ENCODE measurements at regions not wholly inside any gene's neighbourhood (a gene's known extent, or its start where the extent isn't known, plus 50 kb on each side); places are given as distances from the start of the nearest gene placed in this dataset.

- Histone ChIP-seq H3K27me3 (ENCODE audit: control insufficient read depth in 3 of 3, insufficient read depth in 3 of 3, low read depth in 1 of 3, low read length in 3 of 3) (no peaks in the 10 kb centered on the region), H3K23ac (ENCODE audit: low read depth, low read length, poor library complexity) (no peak overlapping the region), H4K8ac (ENCODE audit: low read depth, low read length) (no peak overlapping the region), H3K4me1 (ENCODE audit: control insufficient read depth in 2 of 2, insufficient read depth in 1 of 2, low read depth in 1 of 2, low read length in 2 of 2) (peaks cover 6 to 13% of the 10 kb centered on the region in 2 donors), H2BK5ac (ENCODE audit: low read length) (no peak overlapping the region), H3K4ac (ENCODE audit: low read length) (no peak overlapping the region), H3K9me3 (replicated peaks in 1 of 2; ENCODE audit: control insufficient read depth in 2 of 2, insufficient read depth in 1 of 2, low read depth in 1 of 2, low read length in 2 of 2) (no peaks in the 10 kb centered on the region), H3K14ac (ENCODE audit: low read length) (no peak overlapping the region), H3K18ac (ENCODE audit: low read length) (no peak overlapping the region), H3K27ac (replicated peaks; ENCODE audit: low read length) (no peak overlapping the region), H3K9ac (ENCODE audit: low read depth, low read length, poor library complexity) (no peak overlapping the region), H3K36me3 (replicated peaks in 1 of 2; ENCODE audit: control insufficient read depth in 2 of 2, insufficient read depth in 2 of 2, low read length in 2 of 2) (no peaks in the 10 kb centered on the region), H4K91ac (ENCODE audit: low read depth, low read length, poor library complexity) (no peak overlapping the region), H2BK120ac (ENCODE audit: low read depth, low read length) (no peak overlapping the region), H2BK12ac (ENCODE audit: low read length) (no peak overlapping the region), H2BK15ac (ENCODE audit: low read length) (no peak overlapping the region), H3K4me3 (ENCODE audit: low read length in 2 of 2) (no peak overlapping the region), H2AK5ac (ENCODE audit: low read depth, low read length) (no peak overlapping the region), H3K4me2 (ENCODE audit: insufficient read depth, low read length, poor library complexity, severe bottlenecking) (no peak overlapping the region), H2AFZ (ENCODE audit: low read length) (peak overlapping the region; percentile 59), H3K79me1 (ENCODE audit: low read depth, low read length) (no peaks in the 10 kb centered on the region)
- DNase-seq (ENCODE audit: low spot score), result no peak
- no CpG with 5 or more reads among the region's 5 CpGs for whole genome bisulfite sequencing, 2 donors (ENCODE audit: extremely low coverage in 2 of 2, insufficient read length in 2 of 2, insufficient replicate concordance in 1 of 2)
These were observed 67.0 kb upstream of the SERTAD2 start for GRCh38 chr2:64720535-64721319.

- WGBS, 2 donors (ENCODE audit: extremely low coverage in 2 of 2, insufficient read length in 2 of 2, insufficient replicate concordance in 1 of 2), result no CpG with 5 or more reads among the region's 5 CpGs
- H3K79me1 ChIP-seq (ENCODE audit: low read depth, low read length), result no peaks in the 10 kb centered on the region
- H2BK5ac ChIP-seq (ENCODE audit: low read length), result no peak overlapping the region
- H3K27ac ChIP-seq (replicated peaks; ENCODE audit: low read length), result no peak overlapping the region
- H2BK15ac ChIP-seq (ENCODE audit: low read length), result no peak overlapping the region
- DNase-seq (ENCODE audit: low spot score), result no peak
- peaks cover 4 to 13% of the 10 kb centered on the region in 2 donors for H3K4me1 ChIP-seq (ENCODE audit: control insufficient read depth in 2 of 2, insufficient read depth in 1 of 2, low read depth in 1 of 2, low read length in 2 of 2)
- no peak overlapping the region for H3K18ac ChIP-seq (ENCODE audit: low read length)
- H2AK5ac ChIP-seq (ENCODE audit: low read depth, low read length), result no peak overlapping the region
- H3K4ac ChIP-seq (ENCODE audit: low read length), result no peak overlapping the region
- no peak overlapping the region for H3K14ac ChIP-seq (ENCODE audit: low read length)
- no peaks in the 10 kb centered on the region for H3K9me3 ChIP-seq (replicated peaks in 1 of 2; ENCODE audit: control insufficient read depth in 2 of 2, insufficient read depth in 1 of 2, low read depth in 1 of 2, low read length in 2 of 2)
- H3K4me2 ChIP-seq (ENCODE audit: insufficient read depth, low read length, poor library complexity, severe bottlenecking), result no peak overlapping the region
- no peaks in the 10 kb centered on the region for H3K27me3 ChIP-seq (ENCODE audit: control insufficient read depth in 3 of 3, insufficient read depth in 3 of 3, low read depth in 1 of 3, low read length in 3 of 3)
- H4K91ac ChIP-seq (ENCODE audit: low read depth, low read length, poor library complexity), result no peak overlapping the region
- H2BK120ac ChIP-seq (ENCODE audit: low read depth, low read length), result no peak overlapping the region
- H2AFZ ChIP-seq (ENCODE audit: low read length), result no peak overlapping the region
- H4K8ac ChIP-seq (ENCODE audit: low read depth, low read length), result no peak overlapping the region
- no peak overlapping the region for H2BK12ac ChIP-seq (ENCODE audit: low read length)
- no peak overlapping the region for H3K23ac ChIP-seq (ENCODE audit: low read depth, low read length, poor library complexity)
- no peaks in the 10 kb centered on the region for H3K36me3 ChIP-seq (replicated peaks in 1 of 2; ENCODE audit: control insufficient read depth in 2 of 2, insufficient read depth in 2 of 2, low read length in 2 of 2)
- no peak overlapping the region for H3K4me3 ChIP-seq (ENCODE audit: low read length in 2 of 2)
- H3K9ac ChIP-seq (ENCODE audit: low read depth, low read length, poor library complexity), result no peak overlapping the region
These were observed 67.6 kb upstream of the SERTAD2 start for GRCh38 chr2:64721320-64721623.

GRCh38 chr2:64722291-64723044, 68.8 kb upstream of the SERTAD2 start:
- Histone ChIP-seq H3K4me2 (ENCODE audit: insufficient read depth, low read length, poor library complexity, severe bottlenecking) (no peak overlapping the region), H3K36me3 (replicated peaks in 1 of 2; ENCODE audit: control insufficient read depth in 2 of 2, insufficient read depth in 2 of 2, low read length in 2 of 2) (no peaks in the 10 kb centered on the region), H2BK120ac (ENCODE audit: low read depth, low read length) (no peak overlapping the region), H2AFZ (ENCODE audit: low read length) (no peak overlapping the region), H3K79me1 (ENCODE audit: low read depth, low read length) (no peaks in the 10 kb centered on the region), H3K27me3 (ENCODE audit: control insufficient read depth in 3 of 3, insufficient read depth in 3 of 3, low read depth in 1 of 3, low read length in 3 of 3) (no peaks in the 10 kb centered on the region), H2BK15ac (ENCODE audit: low read length) (no peak overlapping the region), H3K9me3 (replicated peaks in 1 of 2; ENCODE audit: control insufficient read depth in 2 of 2, insufficient read depth in 1 of 2, low read depth in 1 of 2, low read length in 2 of 2) (no peaks in the 10 kb centered on the region), H3K27ac (replicated peaks; ENCODE audit: low read length) (no peak overlapping the region), H3K4ac (ENCODE audit: low read length) (no peak overlapping the region), H4K91ac (ENCODE audit: low read depth, low read length, poor library complexity) (no peak overlapping the region), H3K9ac (ENCODE audit: low read depth, low read length, poor library complexity) (no peak overlapping the region), H2BK5ac (ENCODE audit: low read length) (no peak overlapping the region), H2BK12ac (ENCODE audit: low read length) (no peak overlapping the region), H3K23ac (ENCODE audit: low read depth, low read length, poor library complexity) (no peak overlapping the region), H3K4me3 (ENCODE audit: low read length in 2 of 2) (no peak overlapping the region), H3K18ac (ENCODE audit: low read length) (no peak overlapping the region), H2AK5ac (ENCODE audit: low read depth, low read length) (no peak overlapping the region), H4K8ac (ENCODE audit: low read depth, low read length) (no peak overlapping the region), H3K14ac (ENCODE audit: low read length) (no peak overlapping the region), H3K4me1 (ENCODE audit: control insufficient read depth in 2 of 2, insufficient read depth in 1 of 2, low read depth in 1 of 2, low read length in 2 of 2) (peaks cover 2 to 13% of the 10 kb centered on the region in 2 donors)
- no peak for DNase-seq (ENCODE audit: low spot score)
- WGBS, 2 donors (ENCODE audit: extremely low coverage in 2 of 2, insufficient read length in 2 of 2, insufficient replicate concordance in 1 of 2), result no CpG with 5 or more reads among the region's 2 CpGs

GRCh38 chr2:64727013-64727767, 73.5 kb upstream of the SERTAD2 start:
- DNase-seq (ENCODE audit: low spot score), result no peak
- Histone ChIP-seq H4K91ac (ENCODE audit: low read depth, low read length, poor library complexity) (no peak overlapping the region), H3K79me1 (ENCODE audit: low read depth, low read length) (no peaks in the 10 kb centered on the region), H3K9ac (ENCODE audit: low read depth, low read length, poor library complexity) (no peak overlapping the region), H3K9me3 (replicated peaks in 1 of 2; ENCODE audit: control insufficient read depth in 2 of 2, insufficient read depth in 1 of 2, low read depth in 1 of 2, low read length in 2 of 2) (no peaks in the 10 kb centered on the region), H3K4me1 (ENCODE audit: control insufficient read depth in 2 of 2, insufficient read depth in 1 of 2, low read depth in 1 of 2, low read length in 2 of 2) (peaks cover 6 to 28% of the 10 kb centered on the region in 2 donors), H3K4me2 (ENCODE audit: insufficient read depth, low read length, poor library complexity, severe bottlenecking) (no peak overlapping the region), H3K14ac (ENCODE audit: low read length) (no peak overlapping the region), H3K36me3 (replicated peaks in 1 of 2; ENCODE audit: control insufficient read depth in 2 of 2, insufficient read depth in 2 of 2, low read length in 2 of 2) (no peaks in the 10 kb centered on the region), H2BK12ac (ENCODE audit: low read length) (no peak overlapping the region), H3K23ac (ENCODE audit: low read depth, low read length, poor library complexity) (no peak overlapping the region), H3K27ac (replicated peaks; ENCODE audit: low read length) (no peak overlapping the region), H2AFZ (ENCODE audit: low read length) (no peak overlapping the region), H3K4ac (ENCODE audit: low read length) (no peak overlapping the region), H3K18ac (ENCODE audit: low read length) (no peak overlapping the region), H3K4me3 (ENCODE audit: low read length in 2 of 2) (no peak overlapping the region), H3K27me3 (ENCODE audit: control insufficient read depth in 3 of 3, insufficient read depth in 3 of 3, low read depth in 1 of 3, low read length in 3 of 3) (no peaks in the 10 kb centered on the region), H2AK5ac (ENCODE audit: low read depth, low read length) (no peak overlapping the region), H2BK120ac (ENCODE audit: low read depth, low read length) (no peak overlapping the region), H4K8ac (ENCODE audit: low read depth, low read length) (no peak overlapping the region), H2BK5ac (ENCODE audit: low read length) (no peak overlapping the region), H2BK15ac (ENCODE audit: low read length) (no peak overlapping the region)
- no CpG with 5 or more reads among the region's 3 CpGs for WGBS, 2 donors (ENCODE audit: extremely low coverage in 2 of 2, insufficient read length in 2 of 2, insufficient replicate concordance in 1 of 2)
